T-helper 2 cell (primary cell): ENCODE measurements at regions not wholly inside any gene's neighbourhood (a gene's known extent, or its start where the extent isn't known, plus 50 kb on each side); places are given as distances from the start of the nearest gene placed in this dataset.

ENCODE experiments used
- DNase-seq, 5 experiments: peaks; one replicate each; pipeline versions ENCODE4 v3.0.0 to v3.0.0-alpha.2; 2012 to 2022

DNA sequence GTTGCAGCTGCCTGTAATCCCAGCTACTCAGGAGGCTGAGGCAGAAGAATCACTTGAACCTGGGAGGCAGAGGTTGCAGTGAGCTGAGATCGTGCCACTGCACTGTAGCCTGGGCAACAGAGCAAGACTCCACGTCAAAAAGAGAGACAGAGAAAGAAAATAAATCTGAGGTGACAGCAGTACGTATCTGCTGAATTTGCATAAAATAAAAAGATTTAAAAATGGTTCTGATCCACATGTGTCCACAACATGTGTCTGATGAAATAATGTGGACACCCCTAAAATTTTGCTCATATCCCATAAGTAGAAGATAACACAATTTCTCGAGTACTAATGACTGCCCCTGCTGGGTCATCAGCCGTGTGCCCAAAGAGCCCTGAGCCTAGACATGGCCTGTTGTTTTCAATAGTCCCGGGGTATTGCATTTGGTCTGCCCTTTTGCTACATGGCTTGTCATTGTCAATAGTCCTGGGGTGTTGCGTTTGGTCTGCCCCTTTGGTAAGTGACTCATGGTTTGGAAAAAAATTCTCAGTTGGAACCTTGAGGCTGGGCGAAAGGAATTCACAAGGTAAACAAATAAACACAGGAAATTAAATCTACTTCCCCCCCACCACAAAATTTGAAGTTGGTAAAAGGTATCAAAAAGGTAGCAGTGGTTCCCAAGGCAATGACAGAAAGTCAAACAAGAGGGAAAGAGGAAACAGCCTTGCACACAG, 434.6 kb upstream of the MAF start:
- no peak for DNase-seq

DNA sequence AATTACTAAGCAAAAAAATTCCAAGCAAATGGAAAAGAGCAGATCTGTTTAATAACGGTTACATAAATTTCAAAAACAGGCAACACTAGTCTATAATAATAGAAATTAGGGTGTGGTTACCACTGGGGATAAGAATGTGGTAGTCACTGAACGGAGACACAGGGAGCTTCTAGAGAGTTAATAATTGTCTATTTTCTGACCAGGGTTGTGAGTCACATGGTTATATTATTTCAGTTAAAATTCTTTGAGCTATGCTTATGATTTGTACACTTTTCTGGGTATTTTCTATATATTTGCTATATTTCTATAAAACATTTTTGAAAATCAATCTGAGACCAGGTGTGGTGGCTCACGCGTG, 433.9 kb upstream of the MAF start:
- no peak for DNase-seq

DNA sequence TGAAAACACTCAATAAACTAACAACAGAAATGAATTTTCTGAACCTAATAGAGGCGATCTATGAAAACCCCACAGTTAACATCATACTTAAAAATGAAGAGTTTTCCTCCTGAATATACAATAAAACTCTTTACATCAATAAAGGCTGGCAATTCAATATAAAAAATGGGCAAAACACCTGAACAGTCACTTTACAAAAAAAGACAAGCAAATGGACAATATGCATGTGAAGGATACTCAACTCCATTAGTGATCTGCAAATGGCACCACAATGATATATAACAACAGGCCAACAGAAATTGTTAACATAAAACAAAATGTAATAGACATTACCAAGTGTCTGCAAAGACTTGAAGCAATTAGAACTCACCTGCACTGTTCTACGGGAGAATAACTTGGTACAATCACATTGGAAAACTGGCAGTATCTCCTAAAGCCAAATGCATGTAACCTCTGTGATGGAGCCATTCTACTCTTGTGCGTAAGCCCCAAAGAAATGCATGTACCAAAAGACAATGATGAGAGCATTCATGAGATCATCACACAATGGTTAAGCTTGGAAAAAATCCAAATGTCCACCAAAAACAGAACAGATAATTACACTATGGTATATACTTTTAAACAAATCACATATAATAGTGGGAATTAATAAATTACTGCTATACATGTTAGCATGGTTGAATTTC, 433.4 kb upstream of the MAF start:
- DNase-seq, result no peak

- DNase-seq, result no peak
These were observed 429.4 kb upstream of the MAF start for GRCh38 chr16:80029761-80030481.

DNA sequence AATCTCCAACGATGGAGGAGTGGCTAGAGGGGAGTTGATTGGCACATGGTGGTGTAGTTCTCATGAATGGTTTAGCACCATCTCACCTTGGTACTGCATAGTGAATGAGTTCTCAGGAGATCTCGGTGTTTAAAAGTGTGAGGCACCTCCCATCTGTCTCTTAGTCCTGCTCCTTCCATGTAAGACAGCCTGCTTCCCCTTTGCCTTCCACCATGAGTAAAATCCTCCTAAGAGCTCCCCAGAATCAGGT, 428.8 kb upstream of the MAF start:
- no peak for DNase-seq

- DNase-seq, result no peak
These were observed 428.2 kb upstream of the MAF start for GRCh38 chr16:80028581-80029380.

GRCh38 chr16:80027007-80027965, 426.7 kb upstream of the MAF start:
- DNase-seq, result peak in 3 of 5 experiments; percentile 0 to 69 (median 30)

DNA sequence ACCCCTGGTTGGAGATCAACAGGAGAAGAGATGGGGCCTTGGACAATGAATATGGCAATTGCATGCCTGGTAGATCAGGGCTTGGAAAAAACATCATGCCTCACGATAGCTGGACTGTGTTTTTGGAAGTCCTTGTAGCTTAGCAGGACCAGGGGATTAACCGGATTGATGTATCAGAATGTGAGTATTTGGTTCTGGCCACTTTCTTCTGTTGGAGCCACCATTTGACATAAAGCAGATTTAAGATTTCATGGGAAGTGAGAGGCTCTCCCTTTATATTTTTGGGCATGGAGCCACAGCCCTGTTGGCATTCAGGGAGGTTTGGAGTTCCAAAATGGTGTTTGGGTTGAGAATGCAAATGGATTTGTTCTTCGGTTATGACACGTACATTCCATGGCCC, 424.7 kb upstream of the MAF start:
- DNase-seq, result no peak

GRCh38 chr16:80024443-80024842, 423.9 kb upstream of the MAF start:
- DNase-seq, result no peak

GRCh38 chr16:80023865-80024264, 423.3 kb upstream of the MAF start:
- DNase-seq, result no peak

GRCh38 chr16:80019395-80019794, 418.9 kb upstream of the MAF start:
- DNase-seq, result no peak

GRCh38 chr16:80018466-80018865, 417.9 kb upstream of the MAF start:
- no peak for DNase-seq

DNA sequence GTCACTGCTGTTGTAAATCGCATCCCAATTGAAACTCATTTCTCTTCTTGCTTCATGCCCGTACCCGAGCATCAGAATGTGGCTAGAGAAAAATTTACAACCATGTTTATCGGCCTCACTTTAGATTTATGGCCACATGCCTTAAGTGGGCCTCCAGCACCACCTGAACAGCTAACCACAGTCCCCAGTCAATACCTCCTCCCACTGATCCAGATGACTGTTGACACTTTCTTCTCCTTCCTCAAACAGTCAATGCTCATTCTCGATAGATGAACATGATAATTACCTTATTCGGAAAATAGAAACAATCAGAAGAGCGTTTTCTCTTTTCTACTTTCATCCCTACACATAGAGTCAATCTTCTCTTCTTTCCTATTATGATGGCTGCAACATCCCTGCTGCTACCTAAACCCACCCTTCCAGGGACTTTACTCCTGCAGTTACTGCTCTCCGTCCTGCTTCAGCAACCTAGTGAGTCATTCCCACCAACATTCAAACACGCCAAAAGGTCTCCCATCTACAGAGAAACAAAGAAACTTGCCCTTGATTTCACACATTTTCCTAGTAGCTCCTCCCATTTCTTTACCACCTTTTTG, 416.3 kb upstream of the MAF start:
- DNase-seq, result no peak

DNA sequence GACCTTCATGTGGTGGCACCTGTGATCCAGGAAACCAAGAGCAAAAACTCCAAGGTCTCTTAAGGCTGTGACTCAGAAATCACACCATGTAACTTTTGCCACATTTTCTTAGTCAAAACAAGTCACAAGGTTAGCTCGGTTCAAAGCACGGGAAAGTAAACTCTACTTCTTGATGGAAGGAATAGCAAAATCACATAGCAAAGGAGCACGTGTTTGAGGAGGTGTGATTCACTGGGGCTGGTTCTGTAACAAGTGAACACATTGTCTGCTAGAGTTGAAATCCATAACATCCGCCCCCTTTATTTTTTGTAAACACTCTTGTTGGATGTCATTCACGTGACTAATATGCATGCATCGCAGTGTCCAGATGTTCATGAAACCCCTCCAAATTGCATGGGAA, 415.0 kb upstream of the MAF start:
- DNase-seq, result no peak

DNA sequence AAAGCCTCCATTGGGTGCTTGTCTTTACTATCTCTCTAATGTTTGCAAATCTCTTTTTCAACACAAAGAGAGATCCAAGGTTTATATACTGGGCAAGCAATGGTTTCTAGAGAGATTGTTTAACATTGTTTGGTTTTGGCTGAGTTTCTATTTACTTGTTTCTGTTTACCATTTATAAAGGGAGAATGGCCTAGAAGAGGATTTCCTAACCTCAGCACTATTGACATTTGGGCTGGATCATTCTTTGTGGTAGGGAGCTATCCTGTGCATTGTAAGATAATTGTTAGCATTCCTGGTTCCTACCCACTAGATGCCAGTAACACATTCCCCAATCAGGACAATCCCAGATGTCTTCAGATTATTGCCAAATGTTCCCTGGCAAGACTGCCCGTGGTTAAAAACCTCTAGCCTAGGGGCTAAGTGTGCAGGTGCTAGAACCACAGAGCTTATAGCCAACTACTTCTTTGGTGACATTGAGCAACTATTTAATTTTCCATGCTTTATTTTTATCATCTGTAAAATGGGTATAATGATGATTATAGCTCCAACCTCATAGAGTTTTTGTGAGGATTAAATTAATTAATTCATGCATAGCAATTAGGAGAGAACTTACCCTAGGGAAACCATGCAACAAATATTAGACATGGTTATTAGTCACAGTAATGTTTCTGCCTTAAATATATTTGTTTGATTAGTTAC, 413.9 kb upstream of the MAF start:
- DNase-seq, result no peak

DNA sequence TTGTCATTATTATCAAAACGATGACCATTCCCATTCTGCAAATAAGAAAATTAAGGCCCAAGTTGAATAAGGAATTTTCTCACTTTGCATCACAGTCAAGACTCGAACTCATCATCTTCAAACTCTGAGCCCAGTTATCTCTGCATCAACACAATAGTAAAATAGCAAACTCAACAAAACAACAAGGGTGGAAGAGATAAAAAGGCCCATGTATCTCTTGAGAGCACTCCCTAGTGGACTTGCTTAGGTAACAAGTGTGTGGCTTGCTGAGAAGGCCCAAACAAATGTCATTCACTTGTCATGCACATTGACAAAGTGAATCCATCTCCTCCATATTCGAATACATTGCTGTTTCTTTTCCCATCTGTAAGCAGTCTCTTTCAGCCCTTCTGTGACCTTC, 412.0 kb upstream of the MAF start:
- no peak for DNase-seq

- no peak for DNase-seq
These were observed 409.6 kb upstream of the MAF start for GRCh38 chr16:80009971-80010659.

DNA sequence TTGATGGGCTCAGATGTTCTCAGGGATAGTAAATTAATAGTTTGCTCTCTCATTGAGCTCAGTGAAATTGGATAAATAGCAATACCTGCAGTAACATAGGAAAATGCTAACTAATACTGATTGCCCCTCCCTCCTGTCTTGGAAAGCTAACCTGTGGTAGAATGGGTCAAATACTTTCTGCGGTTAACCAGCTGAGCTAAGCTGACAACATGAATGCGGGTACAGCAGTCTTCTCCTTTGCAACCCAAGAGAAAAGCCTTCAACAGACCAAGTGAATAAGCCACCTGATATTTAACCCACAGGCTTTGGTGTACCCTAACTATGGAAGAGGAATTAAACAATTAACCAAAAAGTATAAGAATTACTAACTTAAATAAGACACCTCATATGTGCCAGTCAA, 408.3 kb upstream of the MAF start:
- DNase-seq, result no peak

- DNase-seq, result no peak
These were observed 406.7 kb upstream of the MAF start for GRCh38 chr16:80007231-80007630.
